ENCODE measurements at regions not wholly inside any gene's neighbourhood (a gene's known extent, or its start where the extent isn't known, plus 50 kb on each side); places are given as distances from the start of the nearest gene placed in this dataset.

- TF ChIP-seq, protein P1, sequence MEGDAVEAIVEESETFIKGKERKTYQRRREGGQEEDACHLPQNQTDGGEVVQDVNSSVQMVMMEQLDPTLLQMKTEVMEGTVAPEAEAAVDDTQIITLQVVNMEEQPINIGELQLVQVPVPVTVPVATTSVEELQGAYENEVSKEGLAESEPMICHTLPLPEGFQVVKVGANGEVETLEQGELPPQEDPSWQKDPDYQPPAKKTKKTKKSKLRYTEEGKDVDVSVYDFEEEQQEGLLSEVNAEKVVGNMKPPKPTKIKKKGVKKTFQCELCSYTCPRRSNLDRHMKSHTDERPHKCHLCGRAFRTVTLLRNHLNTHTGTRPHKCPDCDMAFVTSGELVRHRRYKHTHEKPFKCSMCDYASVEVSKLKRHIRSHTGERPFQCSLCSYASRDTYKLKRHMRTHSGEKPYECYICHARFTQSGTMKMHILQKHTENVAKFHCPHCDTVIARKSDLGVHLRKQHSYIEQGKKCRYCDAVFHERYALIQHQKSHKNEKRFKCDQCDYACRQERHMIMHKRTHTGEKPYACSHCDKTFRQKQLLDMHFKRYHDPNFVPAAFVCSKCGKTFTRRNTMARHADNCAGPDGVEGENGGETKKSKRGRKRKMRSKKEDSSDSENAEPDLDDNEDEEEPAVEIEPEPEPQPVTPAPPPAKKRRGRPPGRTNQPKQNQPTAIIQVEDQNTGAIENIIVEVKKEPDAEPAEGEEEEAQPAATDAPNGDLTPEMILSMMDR (conservative IDR thresholded peaks at IDR 0.05; ENCODE audit: low read depth, low read length), result no peak
- no peak overlapping the region for H3K4me3 ChIP-seq (ENCODE audit: low read length)
- DNase-seq (ENCODE audit: low read depth), result no peak
Observed at GRCh38 chr14:41360126-41360525, 246.6 kb upstream of the LRFN5 start.

DNA sequence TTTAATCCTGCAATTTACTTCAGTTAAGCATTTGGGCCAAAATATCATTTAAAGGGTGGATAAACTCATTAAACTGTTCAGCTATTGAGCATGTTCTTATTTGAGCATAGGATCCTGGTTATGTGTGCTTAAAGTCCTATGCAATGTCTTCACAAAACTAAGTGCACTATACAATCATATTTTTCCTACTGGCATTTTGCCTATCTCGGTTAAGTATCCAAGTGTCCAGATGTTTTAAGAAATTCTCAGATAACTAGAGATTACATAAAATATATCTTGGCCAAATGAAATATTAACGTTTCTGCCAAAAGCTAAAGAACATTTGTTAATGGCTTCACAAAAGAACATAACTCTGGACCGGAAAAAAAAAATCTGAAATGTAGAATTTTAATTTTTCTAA is 250.8 kb upstream of the LRFN5 start:
- no peak overlapping the region for H3K4me3 ChIP-seq (ENCODE audit: low read length)
- DNase-seq (ENCODE audit: low read depth), result no peak
- TF ChIP-seq, protein P1 (conservative IDR thresholded peaks at IDR 0.05; ENCODE audit: low read depth, low read length), result no peak

GRCh38 chr14:41350476-41350875 is 256.2 kb upstream of the LRFN5 start:
- no peak for DNase-seq (ENCODE audit: low read depth)
- H3K4me3 ChIP-seq (ENCODE audit: low read length), result no peak overlapping the region
- TF ChIP-seq, protein P1 (conservative IDR thresholded peaks at IDR 0.05; ENCODE audit: low read depth, low read length), result no peak

- no peak overlapping the region for H3K4me3 ChIP-seq (ENCODE audit: low read length)
- TF ChIP-seq, protein P1 (conservative IDR thresholded peaks at IDR 0.05; ENCODE audit: low read depth, low read length), result no peak
- DNase-seq (ENCODE audit: low read depth), result no peak
Observed at GRCh38 chr14:41349289-41349910, 257.3 kb upstream of the LRFN5 start.

DNA sequence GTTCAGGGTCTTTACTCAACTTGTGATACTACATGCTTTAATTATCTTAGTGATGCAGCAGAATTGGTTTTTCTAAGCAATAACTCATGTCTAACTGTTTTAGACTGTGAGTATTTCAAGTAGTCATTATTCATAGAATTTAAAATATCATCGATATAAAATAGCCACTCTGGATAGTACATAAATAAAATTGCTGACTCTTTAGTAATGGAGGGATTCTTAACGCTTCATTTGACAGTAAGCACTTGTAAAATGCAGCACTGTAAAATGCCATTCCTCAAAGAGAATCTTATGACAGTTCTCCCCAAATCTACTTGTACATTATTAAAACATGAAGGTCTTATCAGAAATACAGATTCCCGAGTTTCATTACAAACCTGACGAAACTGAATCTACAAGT is 262.8 kb upstream of the LRFN5 start:
- TF ChIP-seq, protein P1 (conservative IDR thresholded peaks at IDR 0.05; ENCODE audit: low read depth, low read length), result no peak
- H3K4me3 ChIP-seq (ENCODE audit: low read length), result no peak overlapping the region
- peak; percentile 37 for DNase-seq (ENCODE audit: low read depth)

DNA sequence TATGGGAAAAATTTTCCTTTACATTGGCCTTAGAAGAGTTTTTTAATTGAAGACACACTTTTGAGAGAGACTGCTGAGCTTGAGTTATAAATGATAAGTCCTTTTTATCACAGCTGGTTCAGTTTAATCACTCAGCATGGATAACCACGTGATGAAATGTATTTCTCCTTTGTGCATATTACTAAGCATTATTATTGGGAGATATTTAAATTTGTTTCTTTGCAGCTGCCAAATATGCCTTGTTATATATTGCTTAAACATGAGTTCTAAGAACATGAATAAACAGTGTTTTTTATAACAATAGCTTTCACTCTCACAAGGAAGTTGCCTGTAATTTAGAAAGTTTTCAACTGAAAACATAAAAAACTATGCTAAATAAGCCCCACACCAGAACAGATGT is 293.5 kb upstream of the LRFN5 start:
- TF ChIP-seq, protein P1 (conservative IDR thresholded peaks at IDR 0.05; ENCODE audit: low read depth, low read length), result no peak
- H3K4me3 ChIP-seq (ENCODE audit: low read length), result no peak overlapping the region
- no peak for DNase-seq (ENCODE audit: low read depth)

DNA sequence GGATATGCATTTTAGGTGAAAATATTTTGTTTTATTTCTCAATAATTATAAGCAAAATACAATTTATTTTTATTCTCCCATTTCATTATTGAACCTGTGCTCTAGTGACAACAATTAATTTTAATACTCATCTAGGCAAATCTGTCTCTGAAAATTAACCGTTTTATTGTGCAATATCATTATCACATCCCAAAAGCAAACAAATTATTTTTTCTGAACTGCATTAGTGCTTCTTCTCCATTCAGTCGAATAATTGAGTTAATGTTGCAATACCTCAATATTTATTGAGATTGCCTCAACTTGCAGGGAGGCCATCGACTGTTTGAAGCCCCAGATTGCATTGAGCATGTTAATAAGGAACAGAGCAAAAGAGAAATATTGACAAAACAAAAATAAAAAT is 303.2 kb upstream of the LRFN5 start:
- DNase-seq (ENCODE audit: low read depth), result no peak
- TF ChIP-seq, protein P1 (conservative IDR thresholded peaks at IDR 0.05; ENCODE audit: low read depth, low read length), result no peak
- no peak overlapping the region for H3K4me3 ChIP-seq (ENCODE audit: low read length)
